Fibroblast of villous mesenchyme (primary cell): ENCODE measurements at regions not wholly inside any gene's neighbourhood (a gene's known extent, or its start where the extent isn't known, plus 50 kb on each side); places are given as distances from the start of the nearest gene placed in this dataset.

Experiments
- DNase-seq: peaks from one replicate; pipeline ENCODE4 v3.0.0-alpha.2; 2010; ENCODE audit warnings: low read depth
- H3K4me3 ChIP-seq: 2 replicates; pipeline ENCODE4 v1.5.1; 2011; ENCODE audit warnings: low read depth, mild to moderate bottlenecking, low read length
- TF ChIP-seq, protein P1 (sequence below): IDR thresholded peaks from 2 replicates; pipeline ENCODE4 v1.5.1; 2012; ENCODE audit warnings: low read depth, mild to moderate bottlenecking, low read length; ENCODE audit not compliant: insufficient read depth

DNA sequence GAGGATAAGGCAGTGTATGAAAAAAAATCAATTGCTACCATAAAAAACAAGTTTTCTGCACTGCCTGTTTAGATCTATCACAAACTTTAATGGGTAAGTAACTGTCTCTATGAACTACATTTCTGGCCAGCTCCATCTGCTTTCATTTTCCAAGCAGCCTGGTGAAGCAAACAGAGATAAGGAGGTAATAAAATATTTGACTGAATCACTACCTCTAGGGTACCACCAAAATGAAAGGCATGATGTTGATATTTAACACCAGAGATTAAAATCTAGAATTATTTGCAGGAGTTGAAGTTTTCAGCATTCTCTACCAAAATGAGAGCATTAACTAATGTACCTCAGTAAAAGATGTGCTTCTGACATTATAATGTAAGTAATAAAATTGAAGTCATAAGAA lies 863.5 kb upstream of the MGAT4C start:
- no peak overlapping the region for H3K4me3 ChIP-seq
- TF ChIP-seq, protein P1, sequence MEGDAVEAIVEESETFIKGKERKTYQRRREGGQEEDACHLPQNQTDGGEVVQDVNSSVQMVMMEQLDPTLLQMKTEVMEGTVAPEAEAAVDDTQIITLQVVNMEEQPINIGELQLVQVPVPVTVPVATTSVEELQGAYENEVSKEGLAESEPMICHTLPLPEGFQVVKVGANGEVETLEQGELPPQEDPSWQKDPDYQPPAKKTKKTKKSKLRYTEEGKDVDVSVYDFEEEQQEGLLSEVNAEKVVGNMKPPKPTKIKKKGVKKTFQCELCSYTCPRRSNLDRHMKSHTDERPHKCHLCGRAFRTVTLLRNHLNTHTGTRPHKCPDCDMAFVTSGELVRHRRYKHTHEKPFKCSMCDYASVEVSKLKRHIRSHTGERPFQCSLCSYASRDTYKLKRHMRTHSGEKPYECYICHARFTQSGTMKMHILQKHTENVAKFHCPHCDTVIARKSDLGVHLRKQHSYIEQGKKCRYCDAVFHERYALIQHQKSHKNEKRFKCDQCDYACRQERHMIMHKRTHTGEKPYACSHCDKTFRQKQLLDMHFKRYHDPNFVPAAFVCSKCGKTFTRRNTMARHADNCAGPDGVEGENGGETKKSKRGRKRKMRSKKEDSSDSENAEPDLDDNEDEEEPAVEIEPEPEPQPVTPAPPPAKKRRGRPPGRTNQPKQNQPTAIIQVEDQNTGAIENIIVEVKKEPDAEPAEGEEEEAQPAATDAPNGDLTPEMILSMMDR: no peak
- peak; percentile 5 for DNase-seq

GRCh38 chr12:87117526-87117925 lies 861.3 kb upstream of the MGAT4C start:
- peak; percentile 3 for DNase-seq
- H3K4me3 ChIP-seq: no peak overlapping the region
- TF ChIP-seq, protein P1: no peak

- H3K4me3 ChIP-seq: no peak overlapping the region
- TF ChIP-seq, protein P1: no peak
- no peak for DNase-seq
Observed at GRCh38 chr12:87116780-87117179, 860.6 kb upstream of the MGAT4C start.

GRCh38 chr12:87112571-87113345 lies 856.6 kb upstream of the MGAT4C start:
- TF ChIP-seq, protein P1: no peak
- DNase-seq: no peak
- no peak overlapping the region for H3K4me3 ChIP-seq

DNA sequence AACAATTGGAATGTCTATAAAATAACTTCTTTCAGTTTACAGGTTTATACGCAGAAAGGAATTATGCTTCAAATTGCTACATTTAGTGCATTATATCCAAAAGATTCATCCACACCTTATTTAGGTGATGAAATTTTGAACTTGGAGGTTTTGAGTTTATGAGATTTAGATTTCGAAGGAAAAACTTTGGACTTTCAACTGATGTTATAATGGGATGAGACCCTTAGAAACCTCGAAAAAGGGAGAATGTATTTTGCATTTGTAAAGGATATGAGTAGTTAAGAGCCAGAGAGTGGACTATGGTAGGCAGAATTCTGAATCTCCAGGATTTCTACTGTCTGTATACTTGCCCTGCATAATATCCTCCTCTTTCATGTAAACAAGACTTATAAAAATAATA lies 851.6 kb upstream of the MGAT4C start:
- no peak overlapping the region for H3K4me3 ChIP-seq
- DNase-seq: no peak
- TF ChIP-seq, protein P1: no peak

DNA sequence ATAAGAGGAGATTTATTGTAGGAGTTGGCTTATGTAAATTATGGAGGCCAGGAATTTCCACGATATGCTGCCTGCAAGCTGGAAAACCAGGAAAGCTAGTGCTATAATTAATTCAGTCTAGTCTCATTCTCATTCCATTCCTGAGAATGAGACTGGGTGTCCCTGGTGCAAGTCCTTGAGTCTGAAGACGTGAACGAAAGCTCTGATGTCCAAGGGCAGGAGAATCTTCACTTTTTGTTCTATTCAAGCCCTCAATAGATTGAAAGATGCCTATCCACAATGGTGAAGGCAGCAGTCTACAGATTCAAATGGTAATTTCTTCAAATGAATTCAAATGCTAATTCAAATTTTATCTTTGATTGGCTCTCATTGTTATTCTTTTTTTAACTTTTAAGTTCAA lies 851.1 kb upstream of the MGAT4C start:
- TF ChIP-seq, protein P1: no peak
- H3K4me3 ChIP-seq: no peak overlapping the region
- DNase-seq: no peak
